ENCODE measurements at regions not wholly inside any gene's neighbourhood (a gene's known extent, or its start where the extent isn't known, plus 50 kb on each side); places are given as distances from the start of the nearest gene placed in this dataset.

GRCh38 chr2:228655331-228655730 lies 473.8 kb upstream of the SPHKAP start:
- Histone ChIP-seq H3K27me3 (ENCODE audit: control insufficient read depth in 1 of 2, insufficient read depth in 2 of 2, low read length in 2 of 2) (no peaks in the 10 kb centered on the region), H3K36me3 (ENCODE audit: insufficient read depth, low read length) (no peaks in the 10 kb centered on the region), H3K9me3 (ENCODE audit: control insufficient read depth in 1 of 2, insufficient read depth in 1 of 2, low read length in 2 of 2) (no peaks in the 10 kb centered on the region), H3K4me1 (ENCODE audit: insufficient read depth, low read length) (no peaks in the 10 kb centered on the region), H3K27ac (ENCODE audit: low read depth in 1 of 2, low read length in 2 of 2) (no peak overlapping the region), H3K4me3 (ENCODE audit: low read length) (no peak overlapping the region)
- ATAC-seq (ENCODE audit: poor library complexity) (no peak), DNase-seq (no peak)
- POLR2A ChIA-PET, result no interaction called here
- Mint-ChIP-seq H3K4me1 (ENCODE audit: low read depth) (no peaks in the 10 kb centered on the region), H3K36me3 (ENCODE audit: low read depth) (no peaks in the 10 kb centered on the region), H3K27me3 (no peaks in the 10 kb centered on the region), H3K9me3 (peaks cover 5% of the 10 kb centered on the region), H3K4me3 (no peak overlapping the region), H3K27ac (no peak overlapping the region)
- intact Hi-C loops (cut with DNase I, micrococcal nuclease), result no loop called here
- CTCF ChIA-PET, result no interaction called here
- no peak for TF ChIP-seq CTCF (IDR thresholded peaks at IDR 0.05)

GRCh38 chr2:228654707-228655106 lies 473.2 kb upstream of the SPHKAP start:
- Mint-ChIP-seq H3K27me3 (no peaks in the 10 kb centered on the region), H3K4me1 (ENCODE audit: low read depth) (no peaks in the 10 kb centered on the region), H3K4me3 (no peak overlapping the region), H3K27ac (no peak overlapping the region), H3K9me3 (peaks cover 5% of the 10 kb centered on the region), H3K36me3 (ENCODE audit: low read depth) (no peaks in the 10 kb centered on the region)
- no peak for ATAC-seq (ENCODE audit: poor library complexity)
- intact Hi-C loops (cut with DNase I, micrococcal nuclease), result no loop called here
- no peaks in the 10 kb centered on the region for H3K4me1 ChIP-seq (ENCODE audit: insufficient read depth, low read length)
- no peaks in the 10 kb centered on the region for H3K27me3 ChIP-seq (ENCODE audit: control insufficient read depth in 1 of 2, insufficient read depth in 2 of 2, low read length in 2 of 2)
- CTCF ChIA-PET, result no interaction called here
- no peaks in the 10 kb centered on the region for H3K9me3 ChIP-seq (ENCODE audit: control insufficient read depth in 1 of 2, insufficient read depth in 1 of 2, low read length in 2 of 2)
- DNase-seq, result no peak
- no peak for TF ChIP-seq CTCF (IDR thresholded peaks at IDR 0.05)
- no peak overlapping the region for H3K27ac ChIP-seq (ENCODE audit: low read depth in 1 of 2, low read length in 2 of 2)
- no peak overlapping the region for H3K4me3 ChIP-seq (ENCODE audit: low read length)
- POLR2A ChIA-PET, result no interaction called here
- no peaks in the 10 kb centered on the region for H3K36me3 ChIP-seq (ENCODE audit: insufficient read depth, low read length)

GRCh38 chr2:228653884-228654283 lies 472.4 kb upstream of the SPHKAP start:
- DNase-seq, result no peak
- no peak for TF ChIP-seq CTCF (IDR thresholded peaks at IDR 0.05)
- no peak overlapping the region for H3K4me3 Mint-ChIP-seq
- CTCF ChIA-PET, result no interaction called here
- no peaks in the 10 kb centered on the region for H3K27me3 Mint-ChIP-seq
- Histone ChIP-seq H3K4me1 (ENCODE audit: insufficient read depth, low read length) (no peaks in the 10 kb centered on the region), H3K27ac (ENCODE audit: low read depth in 1 of 2, low read length in 2 of 2) (no peak overlapping the region), H3K27me3 (ENCODE audit: control insufficient read depth in 1 of 2, insufficient read depth in 2 of 2, low read length in 2 of 2) (no peaks in the 10 kb centered on the region), H3K36me3 (ENCODE audit: insufficient read depth, low read length) (no peaks in the 10 kb centered on the region), H3K4me3 (ENCODE audit: low read length) (no peak overlapping the region), H3K9me3 (ENCODE audit: control insufficient read depth in 1 of 2, insufficient read depth in 1 of 2, low read length in 2 of 2) (no peaks in the 10 kb centered on the region)
- peaks cover 5% of the 10 kb centered on the region for H3K9me3 Mint-ChIP-seq
- no peak overlapping the region for H3K27ac Mint-ChIP-seq
- intact Hi-C loops (cut with DNase I, micrococcal nuclease), result no loop called here
- ATAC-seq (ENCODE audit: poor library complexity), result no peak
- POLR2A ChIA-PET, result no interaction called here
- no peaks in the 10 kb centered on the region for H3K4me1 Mint-ChIP-seq (ENCODE audit: low read depth)
- H3K36me3 Mint-ChIP-seq (ENCODE audit: low read depth), result no peaks in the 10 kb centered on the region

Data from CD4-positive, alpha-beta T cell (primary cell).